ENCODE measurements at regions not wholly inside any gene's neighbourhood (a gene's known extent, or its start where the extent isn't known, plus 50 kb on each side); places are given as distances from the start of the nearest gene placed in this dataset.

DNA sequence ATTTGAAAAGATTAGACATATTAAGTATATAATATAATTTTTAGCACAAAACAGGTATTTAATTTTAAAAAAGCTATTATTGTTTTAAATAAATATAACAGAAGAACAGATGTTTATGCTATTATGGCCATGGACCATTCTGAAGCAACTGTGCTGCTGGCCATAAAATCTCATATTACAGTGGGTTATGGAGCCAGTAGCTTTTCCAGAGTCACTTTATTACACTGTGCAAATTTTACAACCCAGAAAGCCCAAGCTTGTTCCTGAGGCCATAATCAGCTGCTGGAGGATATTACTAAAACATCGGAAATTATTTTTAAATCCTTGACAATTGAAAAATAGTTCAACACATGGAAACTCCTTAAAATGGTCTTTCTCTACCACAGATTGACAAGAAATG, 557.3 kb upstream of the KCNMB2 start:
- 95% methylated on average over 1 of the region's 1 CpG; no CpG with 5 or more reads in 1 of the 2 experiments for WGBS, 2 experiments (ENCODE audit: extremely low coverage in 1 of 2, insufficient coverage in 1 of 2, insufficient read length in 1 of 2, insufficient replicate concordance in 2 of 2, low coverage in 1 of 2, low lambda C conversion rate in 2 of 2, missing lambda C conversion rate in 1 of 2)
- Histone ChIP-seq H3K79me1 (ENCODE audit: low read depth, low read length) (no peaks in the 10 kb centered on the region), H2BK15ac (ENCODE audit: low read length) (no peak overlapping the region), H2BK12ac (ENCODE audit: low read depth, low read length) (no peak overlapping the region), H3K27me3 (replicated peaks in 1 of 4; ENCODE audit: control insufficient read depth in 3 of 4, extremely low read depth in 1 of 4, insufficient read depth in 3 of 4, low read length in 3 of 4) (no peaks in the 10 kb centered on the region), H4K91ac (replicated peaks; ENCODE audit: insufficient read length, low read length) (no peak overlapping the region), H3K4me3 (ENCODE audit: extremely low read depth in 1 of 4, insufficient read depth in 2 of 4, low read depth in 3 of 4, low read length in 4 of 4) (no peak overlapping the region), H3K79me2 (ENCODE audit: control insufficient read depth in 1 of 2, insufficient read depth in 2 of 2, low read length in 2 of 2) (no peaks in the 10 kb centered on the region), H3K4ac (replicated peaks; ENCODE audit: insufficient read length, low read depth, low read length) (no peak overlapping the region), H3K18ac (ENCODE audit: extremely low read depth, low read length) (no peak overlapping the region), H3K9me3 (ENCODE audit: insufficient read depth in 2 of 2, low read depth in 1 of 2, low read length in 1 of 2) (no peaks in the 10 kb centered on the region), H2BK5ac (ENCODE audit: low read depth, low read length) (no peak overlapping the region), H2BK120ac (replicated peaks; ENCODE audit: low read depth, low read length) (no peak overlapping the region), H3K23me2 (ENCODE audit: low read depth, low read length) (no peaks in the 10 kb centered on the region), H3K27ac (ENCODE audit: low read depth, low read length) (no peak overlapping the region), H2AK5ac (ENCODE audit: low read depth, low read length) (no peak overlapping the region), H2BK20ac (ENCODE audit: low read length) (no peak overlapping the region), H3K9ac (replicated peaks in 1 of 4; ENCODE audit: extremely low read depth in 1 of 4, low read depth in 3 of 4, low read length in 3 of 4) (no peak overlapping the region), H3K56ac (replicated peaks; ENCODE audit: insufficient read length, low read depth, low read length) (no peak overlapping the region), H3K36me3 (ENCODE audit: control insufficient read depth in 2 of 4, insufficient read depth in 4 of 4, low read length in 3 of 4) (no peaks in the 10 kb centered on the region), H3K23ac (ENCODE audit: insufficient read length) (no peak overlapping the region), H3K4me1 (replicated peaks in 1 of 4; ENCODE audit: control insufficient read depth in 3 of 4, insufficient read depth in 4 of 4, low read length in 3 of 4) (no peaks in the 10 kb centered on the region), H4K5ac (ENCODE audit: insufficient read length, low read depth, low read length) (no peak overlapping the region), H2AFZ (ENCODE audit: low read length) (no peak overlapping the region), H3K14ac (ENCODE audit: insufficient read length) (no peak overlapping the region), H4K8ac (ENCODE audit: extremely low read depth, insufficient read depth, low read length) (no peak overlapping the region), H3K4me2 (ENCODE audit: insufficient read depth in 1 of 2, low read depth in 2 of 2, low read length in 2 of 2) (no peak overlapping the region), H4K20me1 (replicated peaks in 1 of 2; ENCODE audit: control insufficient read depth in 1 of 2, insufficient read depth in 2 of 2, low read length in 2 of 2) (no peaks in the 10 kb centered on the region)
- DNase-seq (ENCODE audit: low read depth in 1 of 2, low spot score in 2 of 2): no peak
- POLR2A ChIA-PET (ENCODE audit: partially characterized antibody): no interaction called here
- no peak for FAIRE-seq
- CTCF ChIA-PET (ENCODE audit: partially characterized antibody): no interaction called here
- TF ChIP-seq SP4 (IDR thresholded peaks at IDR 0.05; ENCODE audit: low read length): no peak
- TF ChIP-seq, protein P1, sequence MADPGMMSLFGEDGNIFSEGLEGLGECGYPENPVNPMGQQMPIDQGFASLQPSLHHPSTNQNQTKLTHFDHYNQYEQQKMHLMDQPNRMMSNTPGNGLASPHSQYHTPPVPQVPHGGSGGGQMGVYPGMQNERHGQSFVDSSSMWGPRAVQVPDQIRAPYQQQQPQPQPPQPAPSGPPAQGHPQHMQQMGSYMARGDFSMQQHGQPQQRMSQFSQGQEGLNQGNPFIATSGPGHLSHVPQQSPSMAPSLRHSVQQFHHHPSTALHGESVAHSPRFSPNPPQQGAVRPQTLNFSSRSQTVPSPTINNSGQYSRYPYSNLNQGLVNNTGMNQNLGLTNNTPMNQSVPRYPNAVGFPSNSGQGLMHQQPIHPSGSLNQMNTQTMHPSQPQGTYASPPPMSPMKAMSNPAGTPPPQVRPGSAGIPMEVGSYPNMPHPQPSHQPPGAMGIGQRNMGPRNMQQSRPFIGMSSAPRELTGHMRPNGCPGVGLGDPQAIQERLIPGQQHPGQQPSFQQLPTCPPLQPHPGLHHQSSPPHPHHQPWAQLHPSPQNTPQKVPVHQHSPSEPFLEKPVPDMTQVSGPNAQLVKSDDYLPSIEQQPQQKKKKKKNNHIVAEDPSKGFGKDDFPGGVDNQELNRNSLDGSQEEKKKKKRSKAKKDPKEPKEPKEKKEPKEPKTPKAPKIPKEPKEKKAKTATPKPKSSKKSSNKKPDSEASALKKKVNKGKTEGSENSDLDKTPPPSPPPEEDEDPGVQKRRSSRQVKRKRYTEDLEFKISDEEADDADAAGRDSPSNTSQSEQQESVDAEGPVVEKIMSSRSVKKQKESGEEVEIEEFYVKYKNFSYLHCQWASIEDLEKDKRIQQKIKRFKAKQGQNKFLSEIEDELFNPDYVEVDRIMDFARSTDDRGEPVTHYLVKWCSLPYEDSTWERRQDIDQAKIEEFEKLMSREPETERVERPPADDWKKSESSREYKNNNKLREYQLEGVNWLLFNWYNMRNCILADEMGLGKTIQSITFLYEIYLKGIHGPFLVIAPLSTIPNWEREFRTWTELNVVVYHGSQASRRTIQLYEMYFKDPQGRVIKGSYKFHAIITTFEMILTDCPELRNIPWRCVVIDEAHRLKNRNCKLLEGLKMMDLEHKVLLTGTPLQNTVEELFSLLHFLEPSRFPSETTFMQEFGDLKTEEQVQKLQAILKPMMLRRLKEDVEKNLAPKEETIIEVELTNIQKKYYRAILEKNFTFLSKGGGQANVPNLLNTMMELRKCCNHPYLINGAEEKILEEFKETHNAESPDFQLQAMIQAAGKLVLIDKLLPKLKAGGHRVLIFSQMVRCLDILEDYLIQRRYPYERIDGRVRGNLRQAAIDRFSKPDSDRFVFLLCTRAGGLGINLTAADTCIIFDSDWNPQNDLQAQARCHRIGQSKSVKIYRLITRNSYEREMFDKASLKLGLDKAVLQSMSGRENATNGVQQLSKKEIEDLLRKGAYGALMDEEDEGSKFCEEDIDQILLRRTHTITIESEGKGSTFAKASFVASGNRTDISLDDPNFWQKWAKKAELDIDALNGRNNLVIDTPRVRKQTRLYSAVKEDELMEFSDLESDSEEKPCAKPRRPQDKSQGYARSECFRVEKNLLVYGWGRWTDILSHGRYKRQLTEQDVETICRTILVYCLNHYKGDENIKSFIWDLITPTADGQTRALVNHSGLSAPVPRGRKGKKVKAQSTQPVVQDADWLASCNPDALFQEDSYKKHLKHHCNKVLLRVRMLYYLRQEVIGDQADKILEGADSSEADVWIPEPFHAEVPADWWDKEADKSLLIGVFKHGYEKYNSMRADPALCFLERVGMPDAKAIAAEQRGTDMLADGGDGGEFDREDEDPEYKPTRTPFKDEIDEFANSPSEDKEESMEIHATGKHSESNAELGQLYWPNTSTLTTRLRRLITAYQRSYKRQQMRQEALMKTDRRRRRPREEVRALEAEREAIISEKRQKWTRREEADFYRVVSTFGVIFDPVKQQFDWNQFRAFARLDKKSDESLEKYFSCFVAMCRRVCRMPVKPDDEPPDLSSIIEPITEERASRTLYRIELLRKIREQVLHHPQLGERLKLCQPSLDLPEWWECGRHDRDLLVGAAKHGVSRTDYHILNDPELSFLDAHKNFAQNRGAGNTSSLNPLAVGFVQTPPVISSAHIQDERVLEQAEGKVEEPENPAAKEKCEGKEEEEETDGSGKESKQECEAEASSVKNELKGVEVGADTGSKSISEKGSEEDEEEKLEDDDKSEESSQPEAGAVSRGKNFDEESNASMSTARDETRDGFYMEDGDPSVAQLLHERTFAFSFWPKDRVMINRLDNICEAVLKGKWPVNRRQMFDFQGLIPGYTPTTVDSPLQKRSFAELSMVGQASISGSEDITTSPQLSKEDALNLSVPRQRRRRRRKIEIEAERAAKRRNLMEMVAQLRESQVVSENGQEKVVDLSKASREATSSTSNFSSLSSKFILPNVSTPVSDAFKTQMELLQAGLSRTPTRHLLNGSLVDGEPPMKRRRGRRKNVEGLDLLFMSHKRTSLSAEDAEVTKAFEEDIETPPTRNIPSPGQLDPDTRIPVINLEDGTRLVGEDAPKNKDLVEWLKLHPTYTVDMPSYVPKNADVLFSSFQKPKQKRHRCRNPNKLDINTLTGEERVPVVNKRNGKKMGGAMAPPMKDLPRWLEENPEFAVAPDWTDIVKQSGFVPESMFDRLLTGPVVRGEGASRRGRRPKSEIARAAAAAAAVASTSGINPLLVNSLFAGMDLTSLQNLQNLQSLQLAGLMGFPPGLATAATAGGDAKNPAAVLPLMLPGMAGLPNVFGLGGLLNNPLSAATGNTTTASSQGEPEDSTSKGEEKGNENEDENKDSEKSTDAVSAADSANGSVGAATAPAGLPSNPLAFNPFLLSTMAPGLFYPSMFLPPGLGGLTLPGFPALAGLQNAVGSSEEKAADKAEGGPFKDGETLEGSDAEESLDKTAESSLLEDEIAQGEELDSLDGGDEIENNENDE (IDR thresholded peaks at IDR 0.05; ENCODE audit: insufficient replicate concordance, low read length): no peak
